SK-N-SH (cell line): ENCODE measurements at regions not wholly inside any gene's neighbourhood (a gene's known extent, or its start where the extent isn't known, plus 50 kb on each side); places are given as distances from the start of the nearest gene placed in this dataset.

ENCODE experiments used
- CTCF ChIA-PET: fragments of 300-600, 350-600 bp; formaldehyde crosslinking; extraction: SDS; loops from one replicate; lab custom pipeline; 2021; lab: Yijun Ruan, JAX
- POLR2A ChIA-PET: fragments of 350-600 bp; sonication (Branson Sonifier 250); formaldehyde crosslinking; extraction: SDS; loops from one replicate; lab custom pipeline; 2020; ENCODE audit warnings: antibody characterized with exemption, inconsistent platforms; lab: Yijun Ruan, JAX
- DNase-seq: peaks from one replicate; pipeline ENCODE4 v3.0.0; 2012
- H2AFZ ChIP-seq: fragments of 200-600 bp; sonication (generic); 2 replicates; pipeline ENCODE4 v1.8.1; 2016; ENCODE audit warnings: antibody characterized with exemption, mild to moderate bottlenecking, low read depth
- H3F3A ChIP-seq: fragments of 200-600 bp; sonication (generic); replicated peaks from 2 replicates; pipeline ENCODE3; 2016; ENCODE audit warnings: antibody characterized with exemption, mild to moderate bottlenecking; ENCODE audit not compliant: insufficient read depth
- H3K27ac ChIP-seq, 2 experiments: fragments of 200-500 bp in 1 of 2; fragments of 200-600 bp in 1 of 2; sonication (Bioruptor generic) in 1 of 2; sonication (generic), shearing (Covaris generic) in 1 of 2; 2 replicates each; pipeline versions ENCODE4 v1.5.1 to v1.6.1; 2014 to 2016; ENCODE audit warnings: low read depth in 2 of 2, inconsistent platforms in 1 of 2, low read length in 1 of 2, mild to moderate bottlenecking in 1 of 2, mixed read lengths in 1 of 2
- H3K27me3 ChIP-seq: fragments of 200-600 bp; sonication (generic), shearing (Covaris generic); 2 replicates; pipeline ENCODE4 v1.6.1; 2016; ENCODE audit warnings: mixed run types; ENCODE audit not compliant: insufficient read depth
- H3K36me3 ChIP-seq, 2 experiments: fragments of 200-500 bp in 1 of 2; fragments of 200-600 bp in 1 of 2; sonication (Bioruptor generic) in 1 of 2; sonication (generic) in 1 of 2; replicated peaks in 1 of 2; 2 replicates each; pipeline versions ENCODE3 to v1.5.1; 2014 to 2016; ENCODE audit warnings: low read length in 1 of 2, mild to moderate bottlenecking in 1 of 2; ENCODE audit not compliant: insufficient read depth in 2 of 2, control insufficient read depth in 1 of 2
- H3K4me1 ChIP-seq, 2 experiments: fragments of 200-500 bp in 1 of 2; fragments of 200-600 bp in 1 of 2; sonication (Bioruptor generic) in 1 of 2; sonication (generic), shearing (Covaris generic) in 1 of 2; 2 replicates each; pipeline versions ENCODE4 v1.5.1 to v1.6.1; 2014 to 2016; ENCODE audit warnings: low read depth in 1 of 2, low read length in 1 of 2, mixed run types in 1 of 2; ENCODE audit not compliant: insufficient read depth in 2 of 2, control insufficient read depth in 1 of 2
- H3K4me2 ChIP-seq: fragments of 200-600 bp; sonication (generic), shearing (Covaris generic); 2 replicates; pipeline ENCODE4 v1.6.1; 2017; ENCODE audit warnings: mixed run types
- H3K4me3 ChIP-seq, 2 experiments: fragments of 200-500 bp in 1 of 2; fragments of 200-600 bp in 1 of 2; sonication (Bioruptor generic) in 1 of 2; sonication (generic), shearing (Covaris generic) in 1 of 2; 2 replicates each; pipeline versions ENCODE4 v1.5.1 to v1.8.1; 2014 to 2016; ENCODE audit warnings: low read depth in 2 of 2, inconsistent platforms in 1 of 2, low read length in 1 of 2, mild to moderate bottlenecking in 1 of 2, mixed read lengths in 1 of 2, moderate library complexity in 1 of 2
- H3K79me2 ChIP-seq: fragments of 200-600 bp; sonication (generic); 2 replicates; pipeline ENCODE4 v1.8.1; 2017; ENCODE audit warnings: mild to moderate bottlenecking; ENCODE audit not compliant: insufficient read depth
- H3K9ac ChIP-seq: fragments of 200-600 bp; sonication (generic); 2 replicates; pipeline ENCODE4 v1.6.1; 2017; ENCODE audit warnings: mixed run types
- H3K9me2 ChIP-seq: fragments of 200-600 bp; sonication (generic); 2 replicates; pipeline ENCODE4 v1.6.1; 2017; ENCODE audit warnings: mixed run types
- H3K9me3 ChIP-seq: fragments of 200-600 bp; sonication (generic); 2 replicates; pipeline ENCODE4 v1.6.1; 2017; ENCODE audit warnings: mixed run types, mild to moderate bottlenecking, moderate library complexity
- H4K20me1 ChIP-seq: fragments of 200-600 bp; sonication (generic); 2 replicates; pipeline ENCODE4 v1.6.1; 2017; ENCODE audit warnings: mild to moderate bottlenecking, mixed run types; ENCODE audit not compliant: insufficient read depth
- CHD2 ChIP-seq: fragments of 150-350 bp; IDR thresholded peaks from 2 replicates; pipeline ENCODE4 v1.6.1; 2018; ENCODE audit warnings: low read length; ENCODE audit not compliant: partially characterized antibody
- FOSL2 ChIP-seq: IDR thresholded peaks from 2 replicates; pipeline ENCODE4 v1.4.0; 2012; ENCODE audit warnings: low read depth, mild to moderate bottlenecking, moderate library complexity, borderline replicate concordance
- FOXJ3 ChIP-seq: sonication (generic); formaldehyde crosslinking; IDR thresholded peaks from 2 replicates; pipeline ENCODE4 v1.5.1; 2020; ENCODE audit warnings: mild to moderate bottlenecking, missing genetic modification reagents
- FOXM1 ChIP-seq: IDR thresholded peaks from 2 replicates; pipeline ENCODE4 v1.4.0; 2012; ENCODE audit warnings: low read depth, mild to moderate bottlenecking
- MEF2A ChIP-seq: IDR thresholded peaks from 2 replicates; pipeline ENCODE4 v1.4.0; 2012; ENCODE audit warnings: low read depth, borderline replicate concordance
- POLR2AphosphoS5 ChIP-seq: IDR thresholded peaks from 2 replicates; pipeline ENCODE4 v1.6.1; 2012; ENCODE audit warnings: low read depth, low read length
- REST ChIP-seq: IDR thresholded peaks from 2 replicates; pipeline ENCODE4 v1.6.1; 2012; ENCODE audit warnings: mild to moderate bottlenecking, low read depth, low read length, moderate library complexity
- RFX5 ChIP-seq: IDR thresholded peaks from 2 replicates; pipeline ENCODE4 v1.6.1; 2012; ENCODE audit warnings: mild to moderate bottlenecking, improper control_type of control experiment, low read length
- RXRA ChIP-seq: IDR thresholded peaks from 2 replicates; pipeline ENCODE4 v1.4.0; 2012; ENCODE audit warnings: low read depth, mild to moderate bottlenecking, borderline replicate concordance
- SMC3 ChIP-seq: IDR thresholded peaks from 2 replicates; pipeline ENCODE4 v1.6.1; 2012; ENCODE audit warnings: low read depth, low read length, improper control_type of control experiment
- TAF1 ChIP-seq: IDR thresholded peaks from 2 replicates; pipeline ENCODE4 v1.6.1; 2012; ENCODE audit warnings: low read depth, mild to moderate bottlenecking, low read length, moderate library complexity, borderline replicate concordance
- TEAD4 ChIP-seq: IDR thresholded peaks from 2 replicates; pipeline ENCODE4 v1.4.0; 2012; ENCODE audit warnings: mild to moderate bottlenecking, borderline replicate concordance; ENCODE audit not compliant: insufficient read depth
- USF1 ChIP-seq: IDR thresholded peaks from 2 replicates; pipeline ENCODE4 v1.4.0; 2012; ENCODE audit warnings: low read depth, borderline replicate concordance
- YY1 ChIP-seq: IDR thresholded peaks from 2 replicates; pipeline ENCODE4 v1.4.0; 2012; ENCODE audit warnings: low read depth, mild to moderate bottlenecking
- WGBS: methylation state at CpG from one replicate; pipeline ENCODE4 v1.1.6; 2017; ENCODE audit warnings: low lambda C conversion rate; 5-methylcytosine and 5-hydroxymethylcytosine counted together

DNA sequence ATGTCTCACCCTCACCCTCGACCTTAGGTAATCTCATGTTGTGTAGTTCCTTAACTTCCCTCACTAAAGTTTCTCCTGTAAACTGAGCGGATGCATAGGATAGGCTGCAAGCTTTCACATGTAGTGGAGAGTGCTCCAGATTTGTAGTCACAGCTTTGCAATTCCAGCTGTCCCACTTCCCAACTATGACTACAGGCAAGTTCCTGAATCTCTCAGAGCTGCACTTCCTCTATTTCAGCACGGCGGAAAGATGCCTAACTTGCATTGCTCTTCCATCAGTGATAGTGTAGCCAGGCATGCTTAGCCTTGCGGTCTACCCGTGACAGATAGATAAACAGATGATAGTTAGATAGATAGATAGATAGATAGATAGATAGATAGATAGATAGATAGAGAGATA, 183.1 kb upstream of the CCDC68 start:
- TF ChIP-seq RXRA: no peak
- TF ChIP-seq MEF2A: no peak
- no peak for TF ChIP-seq TAF1
- no peak for TF ChIP-seq POLR2AphosphoS5
- no peak for TF ChIP-seq SMC3
- no peak for TF ChIP-seq CHD2
- TF ChIP-seq USF1: no peak
- no peak for TF ChIP-seq RFX5
- TF ChIP-seq TEAD4: no peak
- TF ChIP-seq REST: no peak
- no peak for TF ChIP-seq YY1
- TF ChIP-seq, all 33 proteins: peak for 0
- Histone ChIP-seq H3K9me3 (no peaks in the 10 kb centered on the region), H3K27me3 (no peaks in the 10 kb centered on the region), H3K36me3 (no peaks in the 10 kb centered on the region), H3F3A (no peaks in the 10 kb centered on the region), H3K4me3 (no peak overlapping the region), H3K4me2 (no peak overlapping the region), H3K79me2 (no peaks in the 10 kb centered on the region), H4K20me1 (no peaks in the 10 kb centered on the region), H2AFZ (no peak overlapping the region), H3K9ac (no peak overlapping the region), H3K27ac (no peak overlapping the region), H3K4me1 (0 out of 4 replicates have a peak, but pooled peaks cover 0 to 3% of the 10 kb centered on the region in 2 experiments), H3K9me2 (no peaks in the 10 kb centered on the region)
- CTCF ChIA-PET: interaction anchor here (0.9 kb wide), 1 partner anchor 15 kb away, joined by 3 read pairs; no protein-coding TSS in a partner anchor
- DNase-seq: no peak
- 84% methylated on average over 6 of the region's 6 CpGs for WGBS
- POLR2A ChIA-PET: no interaction called here

DNA sequence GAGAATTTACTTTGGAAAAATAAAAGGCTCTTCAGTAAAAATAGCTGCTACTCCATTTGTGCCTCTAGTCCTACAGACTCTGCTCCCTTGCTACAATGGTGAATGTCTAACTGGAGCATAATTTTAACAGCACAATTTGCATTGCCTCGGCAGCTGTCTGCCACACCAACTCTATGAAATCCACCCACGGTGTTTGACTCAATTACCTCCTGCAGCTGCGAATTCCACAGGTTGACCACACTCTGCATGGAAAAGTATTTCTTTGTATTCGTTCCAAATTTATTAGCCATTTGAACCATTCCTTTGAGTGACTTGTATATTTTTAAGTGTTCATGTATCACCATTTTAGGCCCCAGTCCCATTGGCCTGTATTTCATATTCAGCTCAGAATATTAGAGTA, 182.1 kb upstream of the CCDC68 start:
- Histone ChIP-seq H3K79me2 (no peaks in the 10 kb centered on the region), H3K9ac (no peak overlapping the region), H3K4me3 (no peak overlapping the region), H3K27me3 (no peaks in the 10 kb centered on the region), H3K4me1 (peaks cover 0 to 6% of the 10 kb centered on the region in 2 experiments; a peak in 2 of 4 replicates), H3K36me3 (no peaks in the 10 kb centered on the region), H3K9me2 (no peaks in the 10 kb centered on the region), H3K27ac (no peak overlapping the region), H3K9me3 (no peaks in the 10 kb centered on the region), H4K20me1 (no peaks in the 10 kb centered on the region), H3K4me2 (no peak overlapping the region), H2AFZ (no peak overlapping the region), H3F3A (peaks cover 5% of the 10 kb centered on the region)
- ChIA-PET POLR2A (no interaction called here), CTCF (no interaction called here)
- whole genome bisulfite sequencing: 70% methylated on average over 4 of the region's 4 CpGs
- DNase-seq: no peak
- TF ChIP-seq CHD2 (no peak), FOXM1 (no peak), FOSL2 (no peak), TEAD4 (no peak), FOXJ3 (no peak), YY1 (no peak)
